D721Med (cell line): ENCODE measurements at regions not wholly inside any gene's neighbourhood (a gene's known extent, or its start where the extent isn't known, plus 50 kb on each side); places are given as distances from the start of the nearest gene placed in this dataset.
"Not testable (repeated sequence)": the region's sequence is repeated elsewhere in the genome, so short reads cannot be mapped to it uniquely, and the experiment has no call there.

ENCODE experiments used
- DNase-seq: peaks from one replicate; pipeline ENCODE4 v3.0.0; 2011; ENCODE audit warnings: low spot score; ENCODE audit not compliant: insufficient read length
- FAIRE-seq: peaks from 2 replicates; lab custom pipeline; 2011; peaks lifted over from hg19 to GRCh38; lab: Jason Lieb, UNC
- CTCF ChIP-seq: IDR thresholded peaks from 2 replicates; pipeline ENCODE4 v1.5.1; 2012; ENCODE audit warnings: mild to moderate bottlenecking, control low read depth; ENCODE audit not compliant: insufficient read depth; ENCODE audit errors: missing control alignments

DNA sequence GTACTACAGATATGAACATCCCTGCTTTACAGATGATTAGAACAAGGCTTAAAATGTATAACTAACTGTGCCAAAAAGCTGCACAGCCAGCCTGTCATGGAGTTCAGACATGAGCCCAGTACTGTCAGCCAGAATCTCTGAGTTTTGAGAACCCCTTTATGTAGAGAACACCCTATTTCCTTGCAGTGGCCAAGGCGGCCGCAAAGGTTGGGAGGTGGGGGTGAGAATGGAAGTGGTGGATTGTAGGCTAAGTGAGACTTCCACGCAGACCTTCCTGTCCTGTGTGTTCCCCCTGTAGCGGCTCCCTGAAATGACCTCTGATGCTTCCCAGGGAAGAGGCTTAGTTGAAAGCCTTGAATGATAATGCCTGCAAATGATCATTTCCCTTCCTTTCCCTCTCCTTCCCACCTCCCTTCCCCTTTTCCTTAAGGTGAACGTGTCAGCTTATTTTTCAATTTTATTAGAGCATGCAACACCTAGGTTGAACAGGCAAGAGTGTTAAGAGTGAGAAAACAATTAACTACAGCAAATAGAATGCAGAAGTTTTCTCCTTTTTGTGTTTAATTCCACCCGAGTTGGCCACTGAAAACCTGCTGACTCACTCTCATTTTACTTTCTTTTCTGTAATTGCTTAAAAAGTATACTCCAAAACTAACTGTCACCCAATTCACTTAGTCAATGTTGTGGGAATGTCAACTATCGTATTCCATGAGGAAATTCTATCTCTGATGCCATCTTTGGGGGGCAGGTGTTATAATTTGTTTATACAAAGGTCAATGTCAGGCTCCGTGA, 167.0 kb upstream of the EDNRB start:
- no peak for TF ChIP-seq CTCF
- FAIRE-seq (no peak), DNase-seq (no peak)

- no peak for TF ChIP-seq CTCF
- FAIRE-seq = no peak
- no peak for DNase-seq
Measured at GRCh38 chr13:78084401-78084800, 165.8 kb upstream of the EDNRB start.

DNA sequence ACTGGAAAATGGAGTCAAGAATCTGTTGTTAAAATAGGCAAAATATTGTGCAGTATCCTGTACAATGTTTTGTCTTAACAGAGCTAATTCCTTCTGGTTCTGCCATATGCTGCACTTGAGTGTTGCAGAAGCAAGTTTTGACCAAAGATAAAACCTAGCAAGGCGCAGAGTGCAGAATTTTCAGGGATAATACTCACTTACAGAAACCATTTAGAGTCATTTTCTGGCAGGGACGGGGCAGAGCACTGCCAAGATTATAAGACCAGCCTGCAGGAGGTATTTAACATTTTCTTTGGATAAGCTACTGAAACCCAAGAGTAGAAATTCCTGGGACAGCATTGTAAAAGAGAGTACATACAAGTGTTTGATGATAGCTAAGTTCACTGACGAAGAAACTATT, 159.5 kb upstream of the EDNRB start:
- TF ChIP-seq CTCF = no peak
- DNase-seq (no peak), FAIRE-seq (no peak)

DNA sequence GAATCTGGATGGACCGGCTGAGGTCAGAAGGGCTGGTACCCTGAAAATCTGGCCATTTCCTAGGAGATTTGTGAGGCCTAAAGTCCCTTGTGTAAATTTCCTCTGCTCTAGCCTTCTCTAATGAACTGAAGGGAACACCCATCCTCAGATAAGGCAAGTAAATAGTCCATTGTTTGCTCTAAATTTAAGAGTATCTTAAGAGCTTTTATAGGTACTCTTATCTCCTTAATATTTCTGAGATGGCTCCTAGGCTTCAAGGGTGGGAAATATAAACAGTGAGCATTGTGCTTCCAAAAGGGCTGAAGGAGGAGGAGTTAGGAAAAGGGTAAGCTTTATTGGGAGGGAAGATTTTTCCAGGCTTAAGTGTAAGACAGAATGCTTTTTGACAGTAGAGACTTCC, 148.7 kb upstream of the EDNRB start:
- TF ChIP-seq CTCF = no peak
- no peak for FAIRE-seq
- DNase-seq = no peak

DNA sequence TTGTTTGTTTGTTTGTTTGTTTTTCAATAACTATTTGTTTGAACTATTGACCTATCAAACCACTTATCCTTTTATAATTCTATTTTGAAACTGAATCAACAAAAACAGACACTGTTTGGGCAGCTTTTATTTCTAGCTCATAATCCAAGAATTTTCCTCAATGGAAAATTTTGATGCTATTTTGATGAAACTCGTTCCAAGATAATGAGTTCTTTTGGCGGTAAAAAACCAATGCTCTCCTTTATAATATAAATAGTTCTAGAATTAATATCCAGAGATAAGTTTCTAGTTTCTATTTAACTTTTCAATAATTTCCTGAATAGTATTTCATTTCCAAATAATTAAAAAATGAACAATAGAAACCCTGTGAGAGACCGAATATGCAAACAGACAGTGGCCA, 146.5 kb upstream of the EDNRB start:
- DNase-seq = no peak
- FAIRE-seq = no peak
- no peak for TF ChIP-seq CTCF

DNA sequence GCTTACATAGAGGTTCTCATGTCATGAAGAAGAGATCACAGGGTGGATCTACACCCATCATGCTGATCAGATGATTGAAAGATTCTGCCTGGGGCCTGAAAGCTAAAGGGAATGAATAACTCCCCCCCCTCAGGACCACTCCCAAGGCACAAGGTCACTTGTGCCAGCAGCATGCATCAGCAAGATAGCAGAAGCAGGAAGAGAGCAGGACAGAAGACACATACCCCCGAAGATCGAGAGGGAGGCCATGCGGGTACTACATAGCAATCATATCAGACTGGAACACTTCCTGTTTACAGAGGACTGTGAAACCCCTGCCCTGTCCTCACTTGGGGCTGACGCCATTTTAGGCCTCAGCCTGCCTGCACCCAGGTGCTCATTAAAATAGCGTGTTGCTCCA, 143.2 kb upstream of the EDNRB start:
- no peak for FAIRE-seq
- TF ChIP-seq CTCF = no peak

GRCh38 chr13:78060966-78061365, 142.3 kb upstream of the EDNRB start:
- TF ChIP-seq CTCF = no peak
- no peak for FAIRE-seq

More for the DNA sequence above, 143.2 kb upstream of the EDNRB start:
- DNase-seq = no peak

GRCh38 chr13:78056865-78057264, 138.2 kb upstream of the EDNRB start:
- DNase-seq, FAIRE-seq: not testable (repeated sequence)

More at GRCh38 chr13:78060966-78061365, 142.3 kb upstream of the EDNRB start:
- DNase-seq = no peak
